ENCODE measurements at regions not wholly inside any gene's neighbourhood (a gene's known extent, or its start where the extent isn't known, plus 50 kb on each side); places are given as distances from the start of the nearest gene placed in this dataset.

DNA sequence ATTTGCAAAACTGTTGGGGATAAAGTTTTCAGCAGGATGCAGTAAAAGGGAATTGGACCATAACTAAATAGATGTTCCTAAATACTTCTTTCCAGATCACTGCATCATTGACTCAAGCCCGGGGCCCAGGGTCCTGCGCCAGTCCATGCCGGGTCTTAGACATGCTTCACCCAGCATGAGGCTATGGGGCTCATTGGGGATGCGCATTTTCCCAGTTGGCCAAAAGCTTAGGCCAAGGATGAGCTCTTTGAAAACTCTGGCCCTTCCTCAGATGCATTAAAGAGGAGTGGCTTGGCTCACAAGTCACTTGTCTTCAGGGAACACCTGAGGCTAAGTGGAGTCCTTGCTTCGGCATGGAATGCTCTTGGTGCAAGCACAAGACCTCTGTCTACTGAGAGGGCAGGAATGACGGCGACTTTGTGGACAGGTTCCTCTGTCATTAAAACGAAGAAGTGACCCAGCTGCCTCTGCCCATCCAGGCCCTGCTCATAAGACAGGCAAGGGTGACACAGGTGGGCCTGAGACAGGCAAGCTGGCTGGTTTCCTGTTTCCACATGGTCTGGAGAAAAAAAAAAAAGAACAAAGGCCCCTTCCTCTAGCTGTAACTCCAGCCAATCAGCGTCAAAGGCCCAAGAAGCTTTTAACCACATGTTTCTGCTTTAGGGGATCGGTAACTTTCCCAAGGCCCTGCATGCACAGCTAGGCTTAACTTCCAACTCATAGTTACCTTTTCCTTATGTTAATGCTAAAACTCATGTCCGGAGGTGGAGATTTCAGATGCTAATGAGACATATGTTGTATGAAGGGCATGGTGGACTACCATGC lies 81.4 kb upstream of the CDH4 start:
- Mint-ChIP-seq H3K4me3 (no peak overlapping the region), H3K27me3 (no peaks in the 10 kb centered on the region), H3K27ac (no peak overlapping the region), H3K9me3 (no peaks in the 10 kb centered on the region), H3K36me3 (ENCODE audit: low read depth) (no peaks in the 10 kb centered on the region), H3K4me1 (no peaks in the 10 kb centered on the region)
- POLR2A ChIA-PET: no interaction called here
- CTCF ChIA-PET: no interaction called here
- TF ChIP-seq, protein P1, sequence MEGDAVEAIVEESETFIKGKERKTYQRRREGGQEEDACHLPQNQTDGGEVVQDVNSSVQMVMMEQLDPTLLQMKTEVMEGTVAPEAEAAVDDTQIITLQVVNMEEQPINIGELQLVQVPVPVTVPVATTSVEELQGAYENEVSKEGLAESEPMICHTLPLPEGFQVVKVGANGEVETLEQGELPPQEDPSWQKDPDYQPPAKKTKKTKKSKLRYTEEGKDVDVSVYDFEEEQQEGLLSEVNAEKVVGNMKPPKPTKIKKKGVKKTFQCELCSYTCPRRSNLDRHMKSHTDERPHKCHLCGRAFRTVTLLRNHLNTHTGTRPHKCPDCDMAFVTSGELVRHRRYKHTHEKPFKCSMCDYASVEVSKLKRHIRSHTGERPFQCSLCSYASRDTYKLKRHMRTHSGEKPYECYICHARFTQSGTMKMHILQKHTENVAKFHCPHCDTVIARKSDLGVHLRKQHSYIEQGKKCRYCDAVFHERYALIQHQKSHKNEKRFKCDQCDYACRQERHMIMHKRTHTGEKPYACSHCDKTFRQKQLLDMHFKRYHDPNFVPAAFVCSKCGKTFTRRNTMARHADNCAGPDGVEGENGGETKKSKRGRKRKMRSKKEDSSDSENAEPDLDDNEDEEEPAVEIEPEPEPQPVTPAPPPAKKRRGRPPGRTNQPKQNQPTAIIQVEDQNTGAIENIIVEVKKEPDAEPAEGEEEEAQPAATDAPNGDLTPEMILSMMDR (IDR thresholded peaks at IDR 0.05): no peak
- DNase-seq (no peak), ATAC-seq (ENCODE audit: low read depth) (no peak)
- intact Hi-C loops (cut with micrococcal nuclease): no loop called here

GRCh38 chr20:61173267-61173666 lies 78.8 kb upstream of the CDH4 start:
- no peaks in the 10 kb centered on the region for H3K36me3 Mint-ChIP-seq (ENCODE audit: low read depth)
- ATAC-seq (ENCODE audit: low read depth): no peak

DNA sequence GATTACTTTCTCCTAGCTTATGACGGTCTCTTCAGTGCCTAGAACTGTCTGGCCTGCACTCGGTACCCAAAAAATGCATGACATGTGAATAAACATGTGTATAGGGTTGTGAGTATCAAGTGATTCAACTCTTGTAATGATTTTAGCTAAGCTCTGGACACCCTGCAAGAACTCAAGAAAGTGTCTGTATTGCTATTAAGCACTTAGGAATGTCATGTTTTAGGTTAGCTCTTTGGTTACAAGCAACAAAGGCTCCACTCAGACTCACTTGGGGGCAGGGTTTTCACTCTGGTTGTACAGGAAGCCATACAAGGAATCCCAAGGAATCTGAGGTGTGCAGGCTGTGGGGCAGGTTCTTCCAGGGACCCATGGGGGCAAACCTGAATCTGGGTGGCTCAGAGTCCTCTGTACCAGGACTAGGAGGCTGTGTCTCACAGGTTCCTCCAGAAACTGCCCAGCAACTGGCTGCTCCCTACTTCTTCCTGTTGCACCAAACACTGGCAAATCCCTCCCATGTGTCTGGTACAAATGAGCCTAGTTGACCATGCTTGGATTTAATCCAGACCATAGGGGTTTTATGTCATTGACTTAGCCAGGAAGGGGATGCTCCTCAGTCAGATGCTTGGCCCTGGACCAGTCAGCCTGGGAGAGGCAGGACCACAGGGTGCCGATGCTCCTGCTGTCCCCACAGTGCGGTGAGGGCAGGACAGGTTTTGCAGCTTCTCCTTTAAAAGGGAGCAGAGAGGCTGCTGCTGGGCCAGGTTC lies 77.9 kb upstream of the CDH4 start:
- no peaks in the 10 kb centered on the region for H3K9me3 Mint-ChIP-seq
- ChIA-PET POLR2A (no interaction called here), CTCF (no interaction called here)
- no peaks in the 10 kb centered on the region for H3K36me3 Mint-ChIP-seq (ENCODE audit: low read depth)
- intact Hi-C loops (cut with micrococcal nuclease): no loop called here
- H3K4me1 Mint-ChIP-seq: no peaks in the 10 kb centered on the region
- H3K27ac Mint-ChIP-seq: no peak overlapping the region
- no peak overlapping the region for H3K4me3 Mint-ChIP-seq
- no peak for ATAC-seq (ENCODE audit: low read depth)
- TF ChIP-seq, protein P1 (IDR thresholded peaks at IDR 0.05): no peak
- DNase-seq: no peak
- no peaks in the 10 kb centered on the region for H3K27me3 Mint-ChIP-seq

More at GRCh38 chr20:61173267-61173666, 78.8 kb upstream of the CDH4 start:
- no peaks in the 10 kb centered on the region for H3K27me3 Mint-ChIP-seq
- H3K9me3 Mint-ChIP-seq: no peaks in the 10 kb centered on the region
- no peaks in the 10 kb centered on the region for H3K4me1 Mint-ChIP-seq
- no peak for DNase-seq
- intact Hi-C loops (cut with micrococcal nuclease): no loop called here
- TF ChIP-seq, protein P1 (IDR thresholded peaks at IDR 0.05): no peak
- CTCF ChIA-PET: no interaction called here
- POLR2A ChIA-PET: no interaction called here
- H3K4me3 Mint-ChIP-seq: no peak overlapping the region
- no peak overlapping the region for H3K27ac Mint-ChIP-seq

DNA sequence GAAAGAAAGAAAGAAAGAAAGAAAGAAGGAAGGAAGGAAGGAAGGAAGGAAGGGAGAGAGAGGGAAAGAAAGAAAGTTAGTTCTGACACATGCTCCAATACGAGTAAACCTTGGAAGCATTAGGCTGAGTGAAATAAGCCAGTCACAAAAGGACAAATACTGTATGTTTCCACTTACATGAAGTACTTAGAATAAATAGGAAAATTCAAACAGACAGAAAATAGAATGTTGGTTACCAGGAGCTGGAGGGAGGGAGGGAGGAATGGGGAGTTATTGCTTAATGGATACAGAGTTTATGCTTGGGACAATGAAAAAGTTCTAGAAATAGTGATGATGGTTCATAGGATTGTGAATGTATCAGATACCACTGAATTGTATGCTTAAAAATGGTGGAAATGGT lies 75.2 kb upstream of the CDH4 start:
- no peaks in the 10 kb centered on the region for H3K27me3 Mint-ChIP-seq
- no peaks in the 10 kb centered on the region for H3K9me3 Mint-ChIP-seq
- CTCF ChIA-PET: no interaction called here

GRCh38 chr20:61178551-61179071 lies 73.5 kb upstream of the CDH4 start:
- no peaks in the 10 kb centered on the region for H3K27me3 Mint-ChIP-seq
- H3K9me3 Mint-ChIP-seq: no peaks in the 10 kb centered on the region
- no peak overlapping the region for H3K27ac Mint-ChIP-seq
- ATAC-seq (ENCODE audit: low read depth) (no peak), DNase-seq (no peak)
- intact Hi-C loops (cut with micrococcal nuclease): no loop called here
- no peaks in the 10 kb centered on the region for H3K36me3 Mint-ChIP-seq (ENCODE audit: low read depth)
- ChIA-PET CTCF (no interaction called here), POLR2A (no interaction called here)
- no peaks in the 10 kb centered on the region for H3K4me1 Mint-ChIP-seq
- TF ChIP-seq, protein P1 (IDR thresholded peaks at IDR 0.05): no peak
- no peak overlapping the region for H3K4me3 Mint-ChIP-seq

More for the DNA sequence above, 75.2 kb upstream of the CDH4 start:
- DNase-seq: no peak
- ATAC-seq (ENCODE audit: low read depth): no peak
- intact Hi-C loops (cut with micrococcal nuclease): no loop called here
- POLR2A ChIA-PET: no interaction called here
- no peak overlapping the region for H3K4me3 Mint-ChIP-seq
- TF ChIP-seq, protein P1 (IDR thresholded peaks at IDR 0.05): no peak
- no peaks in the 10 kb centered on the region for H3K36me3 Mint-ChIP-seq (ENCODE audit: low read depth)
- H3K4me1 Mint-ChIP-seq: no peaks in the 10 kb centered on the region
- no peak overlapping the region for H3K27ac Mint-ChIP-seq

All from activated B cell treated with CpG ODN at 0.5 μM for 24 hours (primary cell).